NCI-H2227 treated with DMSO at 0.1 percent for 48 hours (cell line): ENCODE measurements at regions not wholly inside any gene's neighbourhood (a gene's known extent, or its start where the extent isn't known, plus 50 kb on each side); places are given as distances from the start of the nearest gene placed in this dataset.

Experiments
- DNase-seq: peaks from one replicate; lab custom pipeline; 2025; lab: John Stamatoyannopoulos, UW

- DNase-seq: no peak
These were observed 128.0 kb downstream of the KIF20B start for GRCh38 chr10:89829262-89829886.

DNA sequence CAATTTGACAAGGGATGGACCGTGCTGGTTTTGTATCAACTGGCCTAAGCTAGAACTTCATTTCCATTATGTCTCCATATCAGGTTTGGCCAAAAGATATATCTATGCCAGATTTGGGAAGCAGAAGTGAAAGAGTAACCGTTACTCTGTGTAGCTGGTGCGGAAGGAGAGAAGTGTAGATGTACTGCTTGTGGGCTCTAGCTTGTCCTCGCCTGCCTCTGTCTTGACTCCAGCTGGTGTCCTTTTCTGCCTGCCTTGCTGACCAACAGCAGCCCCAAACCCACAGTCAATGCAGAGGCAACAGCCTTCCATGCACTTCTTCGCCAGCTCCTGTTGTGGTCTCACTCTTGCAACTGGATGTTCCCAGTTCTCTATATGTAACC lies 128.5 kb downstream of the KIF20B start:
- DNase-seq: no peak

DNA sequence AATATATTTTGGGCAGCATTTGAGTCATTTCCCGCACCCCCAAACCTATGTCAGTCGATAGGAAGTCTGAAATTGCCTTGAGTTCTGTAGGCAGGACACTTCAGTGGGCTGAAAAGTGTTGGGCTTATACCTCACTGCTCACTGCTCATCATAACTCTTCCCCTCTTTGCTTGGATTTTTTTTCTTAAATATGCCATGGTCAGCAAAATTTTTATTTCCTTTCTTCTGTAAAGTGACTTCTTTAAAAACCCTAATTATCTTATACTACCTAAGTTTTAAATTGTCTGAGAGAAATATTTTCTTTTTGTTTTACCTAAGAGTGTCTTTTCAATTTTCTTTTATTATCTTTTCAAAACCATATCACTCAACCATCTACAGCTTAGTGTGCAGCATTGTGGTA lies 129.2 kb downstream of the KIF20B start:
- no peak for DNase-seq

DNA sequence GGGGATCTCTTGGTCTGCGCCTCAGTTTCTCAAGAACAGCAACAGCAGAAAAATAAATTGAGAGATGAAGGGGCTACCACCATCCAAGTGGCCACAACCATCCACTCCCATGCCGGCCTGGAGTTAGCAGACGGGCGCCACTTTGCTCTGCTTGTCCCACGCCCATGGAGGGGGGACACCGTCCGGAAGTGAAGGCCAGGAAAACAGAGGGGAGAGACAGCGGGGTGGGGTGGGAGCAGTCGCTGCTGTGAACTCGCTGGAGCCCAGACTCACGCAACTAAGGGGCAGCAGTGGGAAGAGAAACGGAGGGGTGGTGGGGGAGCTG lies 135.4 kb downstream of the KIF20B start:
- no peak for DNase-seq

- DNase-seq: no peak
These were observed 136.0 kb downstream of the KIF20B start for GRCh38 chr10:89837165-89838043.

GRCh38 chr10:89838044-89838615 lies 136.7 kb downstream of the KIF20B start:
- DNase-seq: no peak

GRCh38 chr10:89845541-89846280 lies 144.3 kb downstream of the KIF20B start:
- DNase-seq: no peak

DNA sequence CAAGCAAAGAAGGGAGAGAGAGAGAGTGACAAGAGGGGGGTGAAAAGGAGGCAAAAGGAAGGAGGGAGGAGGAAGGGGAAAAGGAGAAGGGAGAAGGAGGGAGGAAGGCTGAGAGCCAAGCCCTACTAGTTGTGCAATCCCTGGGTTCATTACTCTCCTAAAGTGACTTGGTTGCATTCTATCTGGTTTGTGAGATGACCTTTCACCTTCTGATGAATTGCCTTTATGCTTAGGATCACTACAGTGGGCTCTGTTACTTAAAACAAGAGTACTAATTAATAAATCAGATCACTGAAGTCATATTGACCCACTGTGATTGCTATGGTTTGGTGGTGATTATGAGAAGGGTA lies 144.9 kb downstream of the KIF20B start:
- DNase-seq: no peak

DNA sequence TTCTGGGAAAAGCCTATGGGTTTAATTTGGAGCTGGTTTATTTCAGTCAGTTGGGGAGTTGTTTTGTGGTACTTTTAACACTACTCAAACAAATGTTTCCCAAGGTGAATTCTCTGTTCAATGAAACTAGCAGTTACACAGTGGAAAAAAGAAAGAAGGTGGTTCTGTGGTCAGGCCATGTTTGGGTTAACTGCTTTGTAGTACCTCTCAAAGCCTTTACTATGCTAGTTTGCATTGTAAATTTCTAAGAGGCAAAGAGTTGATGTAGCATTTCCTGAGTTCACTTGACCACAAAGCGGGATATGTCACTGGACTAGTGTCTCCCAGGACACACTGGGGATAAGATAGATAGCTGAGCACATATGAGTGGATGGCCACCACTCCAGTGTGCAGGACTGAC lies 145.4 kb downstream of the KIF20B start:
- no peak for DNase-seq

DNA sequence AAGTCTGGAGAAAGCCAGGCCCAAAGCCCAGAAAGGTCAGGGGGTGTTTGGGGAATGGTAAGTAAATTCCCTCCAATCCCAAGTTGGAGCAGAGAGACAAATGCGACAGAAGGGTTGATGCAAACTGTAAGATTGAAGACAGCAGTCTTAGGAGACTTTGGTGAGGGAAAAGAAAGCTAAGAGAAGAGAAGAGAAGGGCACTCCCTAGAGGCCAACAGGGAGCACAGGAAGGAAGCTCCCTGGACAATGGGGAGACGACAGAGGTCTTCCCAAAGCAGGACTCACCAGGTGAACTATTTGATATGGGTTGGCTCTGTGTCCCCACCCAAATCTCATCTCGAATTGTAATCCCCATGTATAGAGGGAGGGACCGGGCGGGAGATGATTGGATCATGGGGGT lies 151.5 kb downstream of the KIF20B start:
- DNase-seq: no peak

DNA sequence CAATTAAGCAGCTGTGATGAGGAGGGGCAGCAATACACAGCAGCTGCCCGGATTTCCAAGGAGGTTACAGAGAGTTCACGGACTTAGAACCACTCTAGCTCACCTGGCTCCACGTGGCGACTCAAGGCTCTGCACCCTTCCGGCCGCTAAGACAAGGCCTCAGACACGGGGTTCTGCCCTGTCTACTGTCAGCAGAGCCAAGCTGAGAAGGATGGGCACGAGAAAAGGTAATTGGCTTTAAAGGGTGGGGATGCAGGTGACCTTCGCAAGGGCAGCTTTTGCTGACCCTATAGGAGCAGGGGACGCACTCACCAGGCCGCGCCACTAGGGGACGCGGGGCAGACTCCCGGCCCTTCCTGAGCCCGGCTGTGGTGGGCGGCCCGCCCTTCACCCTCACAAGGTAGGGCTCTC lies 152.4 kb downstream of the KIF20B start:
- no peak for DNase-seq

DNA sequence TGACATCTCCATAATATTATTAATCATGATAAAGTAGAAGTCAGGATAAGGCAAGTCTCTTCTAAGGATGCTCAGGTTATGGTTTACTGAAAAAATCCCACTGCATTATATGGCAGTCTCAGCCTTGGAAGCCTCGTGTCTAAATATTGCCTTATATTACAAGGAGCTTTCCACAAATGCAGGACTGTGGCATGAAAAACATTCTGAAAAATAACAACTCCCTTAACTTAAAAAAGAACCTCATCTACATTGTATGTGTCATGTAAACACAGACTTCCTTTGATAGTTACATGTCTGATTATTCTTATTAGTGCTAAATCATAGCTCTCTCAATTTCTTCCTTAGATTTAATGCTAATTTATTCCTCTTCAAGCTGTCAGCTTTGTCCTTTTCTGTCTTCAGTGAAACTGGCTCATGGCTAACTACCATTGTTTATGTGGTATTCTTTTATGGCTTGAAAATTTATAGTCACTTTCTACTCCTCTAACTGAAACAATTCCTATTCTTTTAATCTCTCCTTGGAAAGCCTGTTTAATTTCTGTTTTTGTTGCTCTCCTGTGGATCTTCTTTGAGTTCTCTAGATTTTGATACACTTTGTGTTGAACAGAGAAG lies 156.1 kb downstream of the KIF20B start:
- DNase-seq: no peak

DNA sequence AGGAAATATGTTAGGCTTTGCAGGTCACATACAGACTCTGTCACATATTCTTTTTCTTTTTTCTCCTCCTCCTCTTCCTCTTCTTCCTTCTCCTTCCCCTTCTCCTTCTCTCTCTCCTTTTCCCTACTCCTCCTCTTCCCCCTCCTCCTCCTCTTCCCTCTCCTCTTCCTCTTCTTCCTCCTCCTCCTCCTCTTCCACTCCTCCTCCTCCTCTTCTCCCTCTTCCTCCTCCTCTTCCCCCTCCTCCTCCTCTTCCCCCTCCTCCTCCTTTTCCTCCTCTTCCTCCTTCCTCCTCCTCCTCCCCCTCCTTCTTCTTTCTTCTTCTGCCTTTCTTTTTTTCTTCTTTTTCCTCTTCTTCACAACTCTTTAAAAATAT lies 159.8 kb downstream of the KIF20B start:
- DNase-seq: no peak

- DNase-seq: no peak
These were observed 160.4 kb downstream of the KIF20B start for GRCh38 chr10:89861584-89862301.

GRCh38 chr10:89867964-89868363 lies 166.6 kb downstream of the KIF20B start:
- DNase-seq: no peak

GRCh38 chr10:89869180-89869579 lies 167.8 kb downstream of the KIF20B start:
- DNase-seq: no peak

- DNase-seq: no peak
These were observed 168.3 kb downstream of the KIF20B start for GRCh38 chr10:89869592-89870156.

DNA sequence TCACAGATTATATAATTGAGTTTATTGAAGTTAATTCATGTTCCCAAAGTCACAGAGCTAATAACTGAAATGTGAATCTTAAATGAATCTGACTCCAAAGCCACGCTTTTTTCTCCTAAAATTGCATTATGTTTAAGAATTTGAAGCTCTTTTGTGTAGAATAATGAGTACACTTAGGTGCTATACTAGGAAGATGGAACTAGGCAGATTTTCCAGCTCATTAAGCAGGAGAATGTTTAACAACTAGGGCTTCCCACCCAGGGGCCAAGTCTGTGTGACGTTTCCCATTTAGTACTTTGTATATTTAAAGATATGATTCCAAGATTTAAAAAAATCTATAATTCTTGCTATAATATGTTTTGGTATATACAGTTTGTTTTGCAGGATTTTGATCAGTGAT lies 169.5 kb downstream of the KIF20B start:
- DNase-seq: no peak

GRCh38 chr10:89873055-89873454 lies 171.7 kb downstream of the KIF20B start:
- no peak for DNase-seq

DNA sequence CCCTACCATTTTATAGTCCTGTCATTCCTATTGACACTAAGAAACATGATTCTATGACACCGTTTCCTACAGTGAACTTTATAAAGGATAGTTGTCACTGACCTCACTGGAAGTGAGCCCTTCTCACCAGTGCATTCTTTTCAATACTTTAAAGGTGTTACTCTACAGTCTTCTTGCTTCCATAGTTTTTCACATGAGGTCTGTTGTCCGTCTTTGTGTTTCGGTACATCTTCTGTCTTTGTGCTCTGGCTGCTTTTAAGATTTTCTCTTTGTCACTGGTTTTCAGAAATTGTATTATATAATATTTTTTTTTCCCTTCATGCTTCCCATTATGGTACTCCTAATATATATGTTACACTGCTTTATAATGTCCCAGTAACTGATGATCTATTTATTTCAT lies 174.2 kb downstream of the KIF20B start:
- no peak for DNase-seq

- DNase-seq: no peak
These were observed 177.7 kb downstream of the KIF20B start for GRCh38 chr10:89879121-89879520.

- no peak for DNase-seq
These were observed 186.0 kb downstream of the KIF20B start for GRCh38 chr10:89887406-89887805.
